Mesothelial cell of epicardium (in vitro differentiated cells): ENCODE measurements at regions not wholly inside any gene's neighbourhood (a gene's known extent, or its start where the extent isn't known, plus 50 kb on each side); places are given as distances from the start of the nearest gene placed in this dataset.

ENCODE experiments used
- DNase-seq, 2 experiments: peaks; one replicate each; pipeline ENCODE4 v3.0.0; 2021; ENCODE audit warnings: low spot score in 2 of 2; ENCODE audit not compliant: unreplicated experiment in 2 of 2
- H3K27ac Mint-ChIP-seq: 2 replicates; pipeline ENCODE4 v1.8.0; 2021; ENCODE audit warnings: mixed read lengths
- H3K27me3 Mint-ChIP-seq: 2 replicates; pipeline ENCODE4 v1.8.0; 2021; ENCODE audit warnings: low read depth, mixed read lengths
- H3K36me3 Mint-ChIP-seq: 2 replicates; pipeline ENCODE4 v1.8.0; 2021; ENCODE audit warnings: mixed read lengths
- H3K4me1 Mint-ChIP-seq: 2 replicates; pipeline ENCODE4 v1.8.0; 2021; ENCODE audit warnings: mixed read lengths
- H3K4me3 Mint-ChIP-seq: 2 replicates; pipeline ENCODE4 v1.8.0; 2021; ENCODE audit warnings: mild to moderate bottlenecking, moderate library complexity, mixed read lengths
- H3K9me3 Mint-ChIP-seq: 2 replicates; pipeline ENCODE4 v1.8.0; 2021; ENCODE audit warnings: mixed read lengths
- CTCF ChIP-seq: fragments of 200-600 bp; sonication (generic); IDR thresholded peaks from one replicate; pipeline ENCODE4 v1.5.0; 2021; ENCODE audit warnings: antibody characterized with exemption; ENCODE audit not compliant: unreplicated experiment

- no peak overlapping the region for H3K27ac Mint-ChIP-seq
- H3K4me1 Mint-ChIP-seq, result peaks cover 5% of the 10 kb centered on the region
- DNase-seq, result peak in 1 of 2 experiments; percentile 11
- TF ChIP-seq CTCF, result no peak
- H3K9me3 Mint-ChIP-seq, result no peaks in the 10 kb centered on the region
- no peak overlapping the region for H3K4me3 Mint-ChIP-seq
- H3K27me3 Mint-ChIP-seq, result no peaks in the 10 kb centered on the region
- peaks cover 10% of the 10 kb centered on the region for H3K36me3 Mint-ChIP-seq
Observed at GRCh38 chr11:10629411-10630002, 61.0 kb upstream of the LYVE1 start.

GRCh38 chr11:10628508-10629236, 60.2 kb upstream of the LYVE1 start:
- DNase-seq, result no peak
- no peak overlapping the region for H3K27ac Mint-ChIP-seq
- no peaks in the 10 kb centered on the region for H3K9me3 Mint-ChIP-seq

GRCh38 chr11:10627816-10628215, 59.4 kb upstream of the LYVE1 start:
- H3K4me3 Mint-ChIP-seq, result no peak overlapping the region
- H3K27ac Mint-ChIP-seq, result no peak overlapping the region
- no peak for DNase-seq
- no peaks in the 10 kb centered on the region for H3K4me1 Mint-ChIP-seq
- no peaks in the 10 kb centered on the region for H3K27me3 Mint-ChIP-seq
- TF ChIP-seq CTCF, result no peak
- no peaks in the 10 kb centered on the region for H3K9me3 Mint-ChIP-seq
- H3K36me3 Mint-ChIP-seq, result peaks cover 10% of the 10 kb centered on the region

More at GRCh38 chr11:10628508-10629236, 60.2 kb upstream of the LYVE1 start:
- no peak for TF ChIP-seq CTCF
- peaks cover 5% of the 10 kb centered on the region for H3K4me1 Mint-ChIP-seq
- H3K27me3 Mint-ChIP-seq, result no peaks in the 10 kb centered on the region
- peaks cover 10% of the 10 kb centered on the region for H3K36me3 Mint-ChIP-seq
- H3K4me3 Mint-ChIP-seq, result no peak overlapping the region

GRCh38 chr11:10627291-10627690, 58.8 kb upstream of the LYVE1 start:
- DNase-seq, result no peak
- H3K9me3 Mint-ChIP-seq, result no peaks in the 10 kb centered on the region
- no peak for TF ChIP-seq CTCF

GRCh38 chr11:10625982-10626311, 57.5 kb upstream of the LYVE1 start:
- Mint-ChIP-seq H3K27ac (no peak overlapping the region), H3K4me1 (no peaks in the 10 kb centered on the region), H3K36me3 (peaks cover 5% of the 10 kb centered on the region), H3K4me3 (no peak overlapping the region), H3K9me3 (no peaks in the 10 kb centered on the region), H3K27me3 (no peaks in the 10 kb centered on the region)
- no peak for DNase-seq
- TF ChIP-seq CTCF, result no peak

More at GRCh38 chr11:10627291-10627690, 58.8 kb upstream of the LYVE1 start:
- H3K27me3 Mint-ChIP-seq, result no peaks in the 10 kb centered on the region
- peaks cover 8% of the 10 kb centered on the region for H3K36me3 Mint-ChIP-seq
- no peak overlapping the region for H3K4me3 Mint-ChIP-seq
- H3K4me1 Mint-ChIP-seq, result no peaks in the 10 kb centered on the region
- no peak overlapping the region for H3K27ac Mint-ChIP-seq
